ENCODE measurements at regions not wholly inside any gene's neighbourhood (a gene's known extent, or its start where the extent isn't known, plus 50 kb on each side); places are given as distances from the start of the nearest gene placed in this dataset.
"Not testable (repeated sequence)": the region's sequence is repeated elsewhere in the genome, so short reads cannot be mapped to it uniquely, and the experiment has no call there.

GRCh38 chr10:6925146-6925545 is 345.1 kb upstream of the PRKCQ start:
- DNase-seq (ENCODE audit: low spot score), result no peak

GRCh38 chr10:6924166-6924565 is 344.1 kb upstream of the PRKCQ start:
- DNase-seq (ENCODE audit: low spot score), result no peak

DNA sequence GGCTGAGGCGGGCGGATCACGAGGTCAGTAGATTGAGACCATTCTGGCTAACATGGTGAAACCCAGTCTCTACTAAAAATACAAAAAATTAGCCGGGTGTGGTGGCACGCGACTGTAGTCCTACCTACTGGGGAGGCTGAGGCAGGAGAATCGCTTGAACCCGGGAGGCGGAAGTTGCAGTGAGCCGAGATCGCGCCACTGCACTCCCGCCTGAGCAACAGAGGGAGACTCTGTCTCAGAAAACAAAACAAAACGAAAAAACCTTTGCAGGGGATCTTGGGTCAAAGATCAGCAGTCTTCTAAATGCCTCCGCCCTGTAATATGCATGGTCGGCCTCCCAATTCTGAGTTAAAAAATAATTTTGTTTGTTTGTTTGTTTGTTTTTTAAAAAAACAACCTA is 340.9 kb upstream of the PRKCQ start:
- not testable (repeated sequence) for DNase-seq (ENCODE audit: low spot score)

DNA sequence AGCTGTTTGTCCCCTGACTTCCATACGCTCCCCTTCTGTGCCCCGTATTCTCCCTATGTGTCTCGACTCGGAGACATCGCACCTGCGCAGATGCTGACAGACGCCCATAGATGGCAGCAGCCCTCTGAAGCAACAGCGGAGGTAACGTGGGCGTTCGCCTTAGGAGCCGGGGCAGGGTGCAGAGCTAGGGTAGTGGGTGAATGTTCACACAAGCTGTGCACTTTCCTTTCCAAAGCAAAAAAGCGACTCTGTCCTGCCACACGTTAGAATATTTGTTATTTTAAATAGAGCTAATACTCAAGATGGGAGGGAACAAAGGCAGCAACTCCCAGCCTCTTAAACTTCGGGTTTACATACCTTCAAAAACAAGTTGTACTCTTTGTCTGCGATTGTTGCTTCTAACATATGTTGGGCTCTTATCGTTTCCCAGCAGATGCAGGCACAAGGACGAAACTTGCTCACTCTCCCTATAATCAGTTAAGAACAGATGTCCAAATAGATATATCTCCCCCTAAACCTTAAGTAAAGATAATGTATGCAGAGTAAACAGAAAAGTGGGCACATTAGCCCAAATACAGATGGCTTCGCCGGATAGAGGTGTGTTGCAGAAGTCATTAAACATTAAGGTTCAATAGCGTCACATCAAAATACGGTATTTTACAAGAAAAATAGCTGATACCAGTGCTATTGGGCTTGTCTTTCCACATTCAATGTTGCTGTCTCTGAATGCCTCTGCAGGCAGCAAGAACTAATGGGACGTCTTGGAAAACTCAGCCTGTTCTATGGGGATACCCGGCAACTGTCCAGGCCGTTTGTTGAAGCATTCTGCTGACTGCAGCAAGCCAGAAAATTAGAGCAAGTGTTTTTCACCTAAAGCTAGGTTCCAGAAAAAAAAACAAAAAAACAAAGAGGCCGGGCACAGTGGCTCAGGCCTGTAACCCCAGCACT is 340.3 kb upstream of the PRKCQ start:
- peak; percentile 79 for DNase-seq (ENCODE audit: low spot score)

- DNase-seq (ENCODE audit: low spot score), result no peak
Measured at GRCh38 chr10:6919077-6919476, 339.0 kb upstream of the PRKCQ start.

GRCh38 chr10:6918305-6918704 is 338.2 kb upstream of the PRKCQ start:
- DNase-seq (ENCODE audit: low spot score), result peak; percentile 44

DNA sequence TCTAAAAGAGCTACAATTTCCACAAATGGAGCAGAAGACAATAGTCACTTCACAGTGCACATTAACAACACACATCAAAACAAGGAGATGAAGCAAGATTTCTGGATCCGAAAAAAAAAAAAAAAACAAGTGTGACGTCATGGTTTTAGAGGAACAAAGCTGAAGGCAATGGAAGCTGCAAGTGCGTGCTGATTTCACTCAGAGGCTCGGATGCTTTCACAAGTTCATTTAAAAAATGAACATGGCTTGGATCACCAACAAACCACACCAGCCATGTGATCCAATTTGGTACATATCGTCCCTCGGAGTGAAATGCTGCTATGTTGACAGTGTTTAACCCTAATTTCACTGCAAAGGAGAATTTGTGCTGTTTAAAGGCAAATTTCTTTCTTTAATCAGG is 337.0 kb upstream of the PRKCQ start:
- DNase-seq (ENCODE audit: low spot score), result no peak

DNA sequence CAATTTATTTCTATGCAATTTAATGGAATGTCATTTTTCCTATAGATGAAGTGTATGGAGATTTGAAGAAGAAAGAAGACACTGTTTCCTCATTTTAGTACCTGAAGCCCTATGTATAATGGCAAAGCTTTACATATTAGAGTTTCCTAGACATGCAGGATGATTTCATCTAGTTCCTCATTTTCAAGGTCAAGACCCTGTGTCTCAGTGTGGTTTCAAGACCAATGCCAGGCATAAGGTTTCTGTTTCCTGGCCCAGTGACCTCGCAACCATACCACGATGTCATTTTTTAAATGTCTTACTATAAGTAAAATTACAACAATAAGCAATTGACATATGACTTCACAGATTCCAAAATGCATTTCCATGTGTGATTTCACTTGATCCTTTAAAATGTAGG is 336.5 kb upstream of the PRKCQ start:
- peak; percentile 10 for DNase-seq (ENCODE audit: low spot score)

- no peak for DNase-seq (ENCODE audit: low spot score)
Measured at GRCh38 chr10:6915307-6915706, 335.2 kb upstream of the PRKCQ start.

- DNase-seq (ENCODE audit: low spot score), result no peak
Measured at GRCh38 chr10:6912929-6913328, 332.9 kb upstream of the PRKCQ start.

DNA sequence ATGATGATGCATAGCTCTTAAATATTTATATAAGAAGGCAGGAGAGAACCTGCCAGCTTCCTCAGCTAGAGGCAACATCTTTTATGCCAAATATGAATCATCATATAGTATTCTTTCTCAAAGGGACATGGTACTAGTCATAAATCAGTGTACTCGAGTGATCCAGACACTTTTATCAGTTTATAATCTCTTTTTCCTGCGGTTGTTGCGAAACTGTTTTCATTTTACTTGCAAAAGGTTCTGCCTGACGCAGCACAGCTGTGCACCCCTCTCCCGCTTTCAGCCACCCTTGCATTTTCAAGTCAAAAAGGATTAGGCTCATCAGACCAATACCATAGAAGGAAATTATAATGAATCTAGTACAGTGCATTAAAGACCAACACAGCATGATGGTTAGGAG is 332.3 kb upstream of the PRKCQ start:
- no peak for DNase-seq (ENCODE audit: low spot score)

GRCh38 chr10:6912021-6912420 is 331.9 kb upstream of the PRKCQ start:
- no peak for DNase-seq (ENCODE audit: low spot score)

DNA sequence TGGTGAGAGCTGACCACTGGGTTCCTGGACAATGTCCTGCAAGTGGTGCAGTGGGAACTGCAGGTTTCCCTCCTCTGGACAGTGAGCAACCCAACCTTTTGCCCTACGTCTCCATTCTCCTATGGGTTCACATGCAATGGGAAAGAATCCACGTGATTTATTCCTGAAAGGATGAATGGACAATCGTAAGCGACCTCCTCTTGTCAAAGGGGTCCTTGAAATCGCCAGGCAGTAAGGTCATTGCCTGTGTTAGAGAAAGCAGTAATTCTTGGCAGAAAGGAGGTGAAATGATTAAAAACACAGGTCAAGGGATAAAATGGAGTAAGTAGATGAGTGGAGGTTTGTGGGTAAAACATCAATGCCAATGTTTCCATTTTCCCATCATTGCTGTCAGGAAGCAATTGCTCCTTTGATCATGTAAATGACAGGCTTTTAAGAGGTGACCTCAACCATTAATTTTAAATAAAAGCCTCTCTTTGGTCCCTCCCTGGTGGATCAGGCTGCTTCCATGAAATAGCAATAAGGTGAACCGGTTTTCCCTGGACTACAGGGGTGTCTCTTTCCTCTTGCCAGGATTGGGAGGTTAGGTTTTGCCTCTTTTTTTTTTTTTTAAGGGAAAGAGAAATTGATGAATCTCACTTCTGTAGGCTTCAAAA is 330.0 kb upstream of the PRKCQ start:
- DNase-seq (ENCODE audit: low spot score), result no peak

DNA sequence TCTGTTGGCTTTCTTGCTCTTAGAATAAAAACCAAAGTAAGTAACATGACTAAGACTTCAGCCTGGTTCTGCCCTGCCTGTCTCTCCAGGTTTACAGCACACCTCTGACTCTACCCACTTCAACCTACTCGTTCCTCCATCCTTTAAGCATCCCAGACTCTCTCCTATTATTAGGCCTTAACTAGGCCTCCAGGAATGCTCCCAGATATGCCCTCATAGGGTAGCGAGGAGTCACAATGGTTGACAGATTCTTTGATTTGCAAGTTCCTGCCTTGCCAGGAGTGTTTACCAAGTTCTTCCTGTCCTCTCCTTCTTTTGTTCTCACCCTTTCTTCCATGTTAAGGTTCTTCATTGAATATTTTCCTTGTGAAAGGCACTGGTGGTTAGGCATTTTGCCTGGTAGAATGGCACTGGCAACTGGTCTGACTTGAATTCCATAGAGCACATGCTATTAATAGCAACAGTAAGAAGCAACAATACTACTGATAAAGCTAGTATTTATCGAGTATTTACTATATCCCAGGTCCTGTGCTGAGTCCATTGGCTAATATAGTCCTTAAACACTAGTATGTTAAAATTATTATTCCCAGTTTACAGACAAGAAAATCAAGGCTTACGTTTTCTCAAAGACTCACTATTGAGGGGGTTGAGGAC is 327.9 kb upstream of the PRKCQ start:
- DNase-seq (ENCODE audit: low spot score), result no peak

DNA sequence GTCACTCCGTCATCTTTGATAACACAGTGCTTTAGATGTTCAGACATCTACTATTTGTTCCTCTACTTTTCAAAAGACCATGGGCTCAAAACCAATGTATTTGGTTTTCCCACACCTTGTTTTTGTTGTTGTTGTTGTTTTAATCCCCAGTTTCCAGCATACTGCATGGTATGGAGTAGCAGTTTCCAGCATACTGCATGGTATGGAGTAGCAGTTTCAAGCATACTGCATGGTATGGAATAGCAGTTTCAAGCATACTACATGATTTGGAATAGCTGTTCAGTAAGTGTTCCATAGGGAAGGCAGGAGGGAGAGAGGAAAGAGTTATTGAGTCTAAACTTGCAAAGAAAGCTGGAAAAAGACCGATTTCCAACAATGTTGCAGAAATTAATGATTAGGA is 314.3 kb upstream of the PRKCQ start:
- DNase-seq (ENCODE audit: low spot score), result no peak

DNA sequence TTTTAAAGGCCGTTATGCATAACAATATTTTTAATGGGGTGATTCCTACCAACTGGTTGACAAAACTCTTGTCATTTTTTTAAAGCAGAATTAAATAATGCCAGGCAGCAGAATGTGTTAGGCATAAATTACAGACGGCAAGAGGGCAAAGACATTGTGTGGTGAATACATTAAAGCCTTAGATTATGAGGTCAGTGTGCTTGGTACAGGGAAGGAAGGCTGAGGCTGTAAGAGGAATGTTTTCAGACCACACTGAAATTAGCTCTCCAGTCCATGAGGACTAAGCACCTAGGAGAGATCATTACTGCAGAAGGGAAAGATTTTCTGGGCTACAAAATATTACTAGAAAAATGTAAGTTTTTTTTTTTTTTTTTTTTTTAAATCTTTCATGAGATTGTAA is 312.8 kb upstream of the PRKCQ start:
- DNase-seq (ENCODE audit: low spot score), result no peak

DNA sequence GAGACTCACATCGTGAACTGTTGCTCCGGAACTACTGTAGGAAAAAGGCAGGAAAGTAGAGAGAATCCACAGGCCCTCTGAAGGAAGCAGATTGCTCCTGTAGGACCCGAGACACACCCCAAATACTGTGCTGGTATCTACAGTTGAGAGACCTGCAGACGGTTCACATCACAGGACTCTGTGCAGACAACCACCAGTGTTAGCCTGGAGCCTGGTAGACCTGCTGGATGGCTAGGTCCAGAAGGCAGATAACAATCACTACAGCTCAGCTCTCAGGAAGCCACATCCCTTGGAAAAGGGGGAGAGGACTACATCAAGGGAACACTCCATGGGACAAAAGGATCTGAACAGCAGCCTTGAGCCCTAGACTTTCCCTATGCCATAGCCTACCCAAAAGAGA is 311.8 kb upstream of the PRKCQ start:
- DNase-seq (ENCODE audit: low spot score), result no peak

DNA sequence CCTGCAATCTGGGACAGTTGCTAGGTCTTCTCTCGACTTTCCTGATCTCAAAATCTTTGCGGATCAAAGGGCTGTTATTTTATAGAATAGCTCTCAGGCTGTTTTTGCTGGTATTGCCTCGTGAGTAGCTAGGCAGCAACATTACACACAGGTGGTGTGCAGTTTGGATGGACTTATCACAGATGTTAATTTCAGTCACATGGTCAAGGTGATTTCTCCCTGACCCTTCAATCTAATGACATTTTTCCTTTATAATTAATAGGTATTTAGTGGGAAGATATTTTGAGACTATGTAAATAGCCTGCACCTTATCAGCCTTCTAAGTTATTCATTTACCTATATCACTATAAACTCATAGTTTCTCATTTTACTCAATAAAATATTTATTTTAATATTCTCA is 309.6 kb upstream of the PRKCQ start:
- no peak for DNase-seq (ENCODE audit: low spot score)

GRCh38 chr10:6888434-6888833 is 308.4 kb upstream of the PRKCQ start:
- DNase-seq (ENCODE audit: low spot score), result no peak

DNA sequence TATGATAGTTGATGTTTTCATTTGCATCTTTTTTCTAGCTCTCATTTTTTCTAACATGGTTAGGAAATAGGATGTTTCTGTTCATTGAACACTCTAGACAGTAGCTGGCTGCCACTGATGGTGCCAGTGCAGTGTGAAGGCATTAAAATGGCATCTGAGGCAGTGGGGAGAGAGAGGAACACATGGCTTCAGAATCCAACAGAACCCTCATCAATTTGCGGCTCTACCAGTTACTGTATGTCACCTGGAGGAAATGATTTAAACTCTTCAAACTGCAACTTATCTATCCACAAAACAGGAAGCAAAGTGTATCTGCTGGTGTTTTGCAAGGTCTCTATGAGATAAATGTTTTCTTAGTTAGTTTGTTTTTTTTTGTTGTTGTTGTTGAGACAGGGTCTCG is 305.2 kb upstream of the PRKCQ start:
- DNase-seq (ENCODE audit: low spot score), result no peak

DNA sequence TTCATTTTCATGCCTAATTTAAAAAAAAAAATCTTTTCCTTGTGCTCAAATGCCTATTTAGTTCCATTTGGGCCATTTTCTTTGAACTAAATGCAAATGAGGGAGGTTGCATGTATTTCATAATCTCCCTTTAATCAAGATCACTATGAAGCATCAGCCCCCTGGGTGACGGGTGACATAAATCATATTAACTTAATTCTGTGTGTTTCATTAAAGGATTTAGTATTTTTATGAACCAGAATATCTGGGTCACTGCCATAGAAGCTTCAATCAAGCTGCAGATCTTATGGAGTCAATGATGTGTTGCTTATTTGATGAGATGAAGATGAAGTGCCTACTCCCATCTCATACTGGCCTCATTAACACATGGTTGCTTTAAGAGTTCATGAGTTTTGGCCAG is 301.9 kb upstream of the PRKCQ start:
- no peak for DNase-seq (ENCODE audit: low spot score)

DNA sequence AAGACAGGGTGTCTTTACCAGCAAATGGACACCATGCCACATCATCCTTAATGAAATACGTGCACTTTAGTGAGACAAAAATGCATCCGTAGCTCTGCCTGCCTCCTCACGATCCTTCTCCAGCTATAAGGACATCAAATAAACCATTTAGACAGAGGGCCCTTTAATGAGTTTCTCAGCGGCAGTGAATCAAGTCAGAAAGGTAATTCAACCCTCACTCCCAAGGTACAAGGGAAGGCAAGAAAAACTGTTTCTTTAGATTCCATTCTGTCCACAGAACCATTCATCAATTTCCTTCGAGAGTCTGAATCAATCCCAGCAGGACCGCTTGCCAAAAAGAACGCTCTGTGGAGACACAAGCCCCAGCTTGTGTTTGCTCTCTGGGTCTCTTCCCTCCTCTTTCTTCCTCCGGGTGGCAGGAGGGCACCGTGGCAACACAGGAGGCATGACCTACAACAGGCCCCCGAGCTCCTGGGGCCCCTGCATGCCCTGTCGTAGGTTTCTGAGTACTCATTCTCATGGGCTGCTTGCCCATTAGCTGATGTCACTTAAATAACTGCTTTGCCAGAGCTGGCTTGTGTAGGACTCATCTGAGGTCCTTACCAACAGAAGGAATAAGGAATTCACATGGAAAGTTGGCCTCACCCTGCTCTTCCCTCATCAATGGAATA is 297.8 kb upstream of the PRKCQ start:
- no peak for DNase-seq (ENCODE audit: low spot score)

DNA sequence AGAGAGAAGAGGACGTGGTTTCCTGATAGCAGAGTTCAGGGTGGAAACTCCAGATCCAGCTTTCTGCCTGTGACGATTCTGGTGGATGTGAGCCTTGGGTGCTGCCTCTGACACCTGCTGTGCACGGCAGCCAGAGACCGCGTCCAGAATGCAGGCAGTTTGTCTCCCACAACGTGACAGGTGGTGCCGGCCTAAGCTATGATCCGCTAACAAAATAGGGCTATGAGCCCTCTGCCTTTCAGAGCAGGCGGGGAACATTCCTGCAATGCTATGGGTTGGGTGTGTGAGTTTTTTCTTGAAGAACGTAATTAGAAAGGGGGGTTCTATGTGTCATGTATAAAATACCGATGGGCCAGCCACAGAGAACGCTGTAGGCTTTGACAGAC is 297.3 kb upstream of the PRKCQ start:
- DNase-seq (ENCODE audit: low spot score), result no peak

Data from germinal center (tissue), 1 donor.